Left renal cortex interstitium (tissue), 4 donors: ENCODE measurements at regions not wholly inside any gene's neighbourhood (a gene's known extent, or its start where the extent isn't known, plus 50 kb on each side); places are given as distances from the start of the nearest gene placed in this dataset.
"Not testable (repeated sequence)": the region's sequence is repeated elsewhere in the genome, so short reads cannot be mapped to it uniquely, and the experiment has no call there.

ENCODE experiments used
- DNase-seq, 4 donors: peaks; one replicate each; pipeline ENCODE4 v3.0.0-alpha.2; 2013; ENCODE audit warnings: low read depth in 4 of 4, low spot score in 2 of 4, missing footprints in 1 of 4

- DNase-seq, result peak in 1 of 4 donors; percentile 49
Observed at GRCh38 chr6:140462453-140463311, 1088.2 kb upstream of the CITED2 start.

- no peak for DNase-seq
Observed at GRCh38 chr6:140462076-140462452, 1087.6 kb upstream of the CITED2 start.

GRCh38 chr6:140460267-140460666, 1085.8 kb upstream of the CITED2 start:
- no peak for DNase-seq

- no peak for DNase-seq
Observed at GRCh38 chr6:140459209-140459608, 1084.8 kb upstream of the CITED2 start.

DNA sequence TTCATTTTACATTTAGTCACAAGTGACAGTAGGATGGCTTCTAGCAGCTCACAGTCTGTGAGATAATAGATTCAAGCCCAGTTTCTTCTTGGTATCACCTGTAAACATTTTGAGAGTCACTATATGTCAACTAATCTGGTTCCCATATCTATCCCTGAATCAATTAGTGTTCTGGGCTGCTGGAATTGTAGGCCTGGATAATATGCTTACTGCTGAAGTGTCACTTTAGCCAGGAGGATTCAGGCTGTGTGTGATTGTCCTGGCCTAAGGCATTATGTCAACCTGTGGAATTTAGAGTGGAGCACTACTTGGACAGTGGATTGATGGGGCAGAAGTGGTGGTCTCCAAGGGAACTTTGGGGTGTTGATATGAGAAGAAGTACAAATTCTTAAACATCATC, 1071.8 kb upstream of the CITED2 start:
- no peak for DNase-seq

GRCh38 chr6:140445474-140446004, 1071.1 kb upstream of the CITED2 start:
- DNase-seq, result no peak

DNA sequence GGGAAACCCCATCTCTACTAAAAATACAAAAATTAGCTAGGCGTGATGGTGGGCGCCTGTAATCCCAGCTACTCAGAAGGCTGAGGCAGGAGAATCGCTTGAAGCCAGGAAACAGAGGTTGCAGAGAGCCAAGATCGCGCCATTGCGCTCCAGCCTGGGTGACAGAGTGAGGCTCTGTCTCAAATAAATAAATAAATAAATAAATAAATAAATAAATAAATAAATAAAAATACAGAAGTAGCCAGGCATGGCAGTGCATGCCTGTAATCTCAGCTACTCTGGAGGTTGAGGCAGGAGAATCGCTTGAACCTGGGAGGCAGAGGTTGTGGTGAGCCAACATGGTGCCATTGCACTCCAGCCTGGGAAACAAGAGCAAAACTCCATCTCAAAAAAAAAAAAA, 1068.7 kb upstream of the CITED2 start:
- DNase-seq, result not testable (repeated sequence)

- peak in 2 of 4 donors; percentile 51 to 59 for DNase-seq
Observed at GRCh38 chr6:140441256-140441655, 1066.8 kb upstream of the CITED2 start.

GRCh38 chr6:140440223-140440835, 1065.9 kb upstream of the CITED2 start:
- DNase-seq, result no peak

DNA sequence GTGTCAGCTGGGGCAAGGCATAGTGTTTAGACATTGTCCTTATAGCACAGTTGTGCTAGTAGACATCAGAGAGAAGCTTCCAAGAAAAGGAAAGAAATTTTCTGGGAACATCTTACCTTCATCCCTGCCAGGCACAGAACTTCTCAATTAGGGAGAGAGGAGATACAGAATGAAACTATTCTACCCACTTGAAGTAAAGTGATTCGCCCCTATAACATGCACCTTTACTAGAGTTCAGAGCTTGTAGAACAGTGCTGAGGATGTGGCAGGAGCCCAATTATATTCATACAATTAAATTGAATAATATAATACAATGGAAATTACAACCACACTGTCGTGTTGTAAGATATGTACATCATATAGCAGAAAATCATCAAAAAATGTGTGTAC, 1063.9 kb upstream of the CITED2 start:
- DNase-seq, result no peak

DNA sequence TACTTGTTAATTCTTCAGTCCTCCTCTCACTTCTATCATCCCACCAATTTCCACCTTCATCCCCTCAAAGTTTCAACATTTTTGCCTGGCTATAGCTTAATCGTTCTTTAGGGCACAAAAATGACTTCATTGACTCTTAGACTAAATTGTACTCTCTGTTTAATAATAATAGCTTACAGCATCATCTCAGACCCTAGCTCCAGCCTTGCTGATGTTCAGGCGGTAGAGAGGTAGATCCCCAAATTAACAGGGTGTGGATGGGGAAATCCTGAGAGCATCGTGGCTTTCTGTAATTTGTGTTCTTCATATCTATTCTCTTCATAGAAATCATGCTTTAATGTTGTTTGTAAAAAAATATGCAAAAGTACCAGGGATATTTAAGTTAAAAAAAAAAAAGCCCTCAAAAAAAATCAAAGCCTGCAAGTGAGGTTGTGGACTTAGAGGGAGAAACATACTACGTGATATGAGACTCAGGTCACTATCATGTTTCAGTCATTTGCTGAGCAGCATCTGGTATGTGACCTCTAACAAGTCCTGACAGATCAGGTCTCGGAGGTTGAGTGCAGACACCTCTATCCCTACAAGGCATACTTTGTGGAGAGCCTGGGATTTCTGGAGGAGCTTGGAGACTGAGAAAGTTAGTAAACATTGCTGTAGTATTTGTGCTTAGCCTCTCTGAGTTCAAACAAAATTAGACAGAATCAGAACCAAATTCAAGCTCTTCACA, 1063.3 kb upstream of the CITED2 start:
- DNase-seq, result no peak

DNA sequence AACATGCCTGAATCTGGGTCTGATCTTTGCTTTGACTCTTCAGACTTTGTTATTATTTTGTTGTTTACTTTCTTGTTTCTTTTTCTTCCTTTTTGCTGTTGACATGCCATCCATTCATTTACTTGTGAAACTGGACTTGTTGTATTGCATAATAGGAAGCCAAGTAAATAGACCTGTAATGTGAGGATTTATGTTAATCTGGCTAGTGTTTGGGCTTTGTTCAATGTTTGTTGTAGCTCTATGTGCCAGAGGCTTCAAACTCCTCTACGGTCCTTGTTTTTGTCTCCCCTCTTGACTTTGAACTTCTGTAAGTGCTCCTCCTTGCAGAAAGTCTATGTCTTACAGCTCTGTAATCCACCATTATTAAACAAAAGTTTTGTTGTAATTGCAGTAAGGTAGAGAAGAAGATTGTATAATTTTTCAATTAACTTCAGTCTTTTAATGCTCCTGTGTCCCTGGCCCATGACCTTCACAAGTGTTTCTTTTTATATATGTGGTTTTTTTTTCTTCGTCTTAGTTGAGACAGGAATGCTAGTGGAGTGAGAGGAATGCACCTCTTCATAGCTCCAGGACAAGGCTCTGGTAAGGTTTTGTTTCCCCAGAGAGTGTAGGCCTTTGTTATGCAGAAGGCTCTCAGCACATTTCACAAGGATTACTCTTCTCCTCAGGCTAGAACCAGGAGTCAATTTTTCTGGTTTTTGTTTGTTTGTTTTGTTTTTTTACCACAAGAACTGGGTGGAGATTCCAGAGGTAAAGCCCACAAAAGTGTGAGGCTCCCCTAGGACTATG, 1061.8 kb upstream of the CITED2 start:
- no peak for DNase-seq

GRCh38 chr6:140434761-140435160, 1060.3 kb upstream of the CITED2 start:
- no peak for DNase-seq

DNA sequence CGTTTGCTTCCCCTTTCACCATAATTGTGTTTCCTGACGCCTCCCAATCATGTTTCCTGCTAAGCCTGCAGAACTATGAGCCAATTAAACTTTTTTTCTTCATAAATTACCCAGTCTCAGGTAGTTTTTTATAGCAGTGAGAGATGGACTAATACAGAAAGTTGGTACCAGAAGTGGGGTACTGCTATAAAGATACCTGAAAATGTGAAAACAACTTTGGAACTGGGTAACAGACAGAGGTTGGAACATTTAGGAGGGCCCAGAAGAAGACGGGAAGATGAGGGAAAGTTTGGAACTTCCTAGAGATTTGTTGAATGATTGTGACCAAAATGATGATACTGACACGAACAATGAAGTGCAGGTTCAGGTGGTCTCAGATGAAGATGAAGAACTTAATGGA, 1058.6 kb upstream of the CITED2 start:
- DNase-seq, result no peak

DNA sequence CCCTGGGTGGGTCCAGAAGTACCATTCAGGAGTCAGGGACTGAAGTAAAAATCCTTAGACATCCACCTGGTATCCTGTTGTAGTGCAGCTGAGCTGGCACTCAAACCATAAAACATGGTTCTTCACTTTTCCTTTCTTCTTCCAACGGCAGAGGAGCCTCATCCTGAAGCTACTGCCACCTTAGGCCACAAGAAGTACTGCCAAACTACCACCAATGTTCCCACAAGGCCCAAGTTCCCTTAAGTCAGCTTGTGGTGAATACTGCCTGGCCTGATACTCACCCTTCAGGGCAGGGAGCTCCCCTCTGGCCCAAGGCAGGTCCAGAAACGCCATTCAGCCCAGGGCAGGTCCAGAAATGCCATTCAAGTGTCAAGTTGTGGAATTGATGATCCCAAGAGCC, 1053.4 kb upstream of the CITED2 start:
- no peak for DNase-seq

DNA sequence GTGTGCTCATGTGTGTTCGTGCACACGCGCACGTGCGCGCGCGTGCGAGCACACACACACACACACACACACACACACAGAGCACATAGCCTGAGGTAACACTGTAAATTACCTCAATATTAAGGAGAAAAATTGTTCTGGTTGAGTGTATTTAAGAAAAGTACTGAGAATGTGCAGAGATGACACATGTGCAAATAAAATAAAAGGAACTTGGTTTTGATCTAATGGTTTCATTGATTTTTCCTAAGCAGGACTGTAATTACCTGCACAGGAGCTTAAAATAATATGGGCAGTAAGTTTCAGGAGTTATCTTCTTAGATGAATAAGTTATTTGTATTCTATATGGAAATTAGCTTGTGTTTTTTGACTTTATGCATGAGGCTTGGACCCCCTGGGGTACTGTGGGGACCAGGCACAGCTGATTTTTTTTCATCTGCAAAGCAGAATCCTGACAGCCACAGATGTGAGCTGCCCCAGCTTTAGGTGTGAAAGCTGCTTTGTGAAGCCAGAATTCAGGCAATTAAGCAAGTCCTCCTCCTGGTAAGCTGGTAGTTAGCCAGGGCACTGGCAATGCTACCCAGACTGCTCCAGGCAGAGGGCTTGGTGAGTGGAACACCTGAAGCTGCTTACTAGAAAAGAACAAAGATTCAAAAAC, 1040.6 kb upstream of the CITED2 start:
- DNase-seq, result no peak

GRCh38 chr6:140403020-140403419, 1028.6 kb upstream of the CITED2 start:
- no peak for DNase-seq

GRCh38 chr6:140401761-140402160, 1027.3 kb upstream of the CITED2 start:
- no peak for DNase-seq

DNA sequence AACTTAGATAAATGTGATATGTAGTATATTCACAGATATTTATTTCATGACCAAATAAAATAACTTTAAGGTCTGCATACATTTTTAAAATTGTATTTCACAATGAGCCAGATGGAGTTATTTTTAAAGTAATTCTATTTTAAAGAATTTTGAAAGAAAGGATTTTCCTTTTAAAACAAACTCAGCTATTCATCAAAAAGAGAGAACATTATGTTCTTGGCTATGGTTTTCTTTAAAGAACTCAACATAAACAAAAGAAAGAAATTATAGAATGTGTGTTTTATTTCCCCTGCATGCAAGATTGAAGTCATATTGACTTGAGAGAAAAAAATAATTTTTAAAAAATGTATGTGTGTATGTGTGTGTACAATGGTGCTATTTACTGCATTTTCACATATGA, 1023.6 kb upstream of the CITED2 start:
- no peak for DNase-seq

DNA sequence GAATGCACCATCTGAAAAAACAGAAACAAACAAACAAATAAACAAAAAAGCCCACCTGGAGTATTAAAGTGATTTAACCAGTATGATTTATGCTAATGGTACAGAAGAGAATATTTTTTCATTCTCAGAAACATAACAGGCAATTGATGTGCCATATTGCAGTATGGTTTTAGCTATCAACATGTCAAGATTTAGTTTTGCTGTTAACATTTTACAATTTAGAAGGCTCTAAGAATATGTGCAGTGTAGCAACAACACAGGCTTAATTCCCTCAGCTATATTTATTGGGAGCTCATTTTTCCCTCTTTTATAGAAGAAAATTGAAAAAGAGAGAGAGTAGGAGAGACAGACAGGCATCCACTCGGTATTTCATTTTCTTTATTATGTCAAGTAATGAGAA, 1022.7 kb upstream of the CITED2 start:
- no peak for DNase-seq
